H1 (cell line): ENCODE measurements at regions not wholly inside any gene's neighbourhood (a gene's known extent, or its start where the extent isn't known, plus 50 kb on each side); places are given as distances from the start of the nearest gene placed in this dataset.

ENCODE experiments used
- ATF3 ChIP-seq: IDR thresholded peaks from 2 replicates; pipeline ENCODE4 v1.6.1; 2011; ENCODE audit warnings: low read depth, mild to moderate bottlenecking, low read length; ENCODE audit not compliant: insufficient read depth
- CHD2 ChIP-seq: IDR thresholded peaks from 2 replicates; pipeline ENCODE4 v1.6.1; 2012; ENCODE audit warnings: low read length, improper control_type of control experiment
- GTF2F1 ChIP-seq: IDR thresholded peaks from 2 replicates; pipeline ENCODE4 v1.6.1; 2012; ENCODE audit warnings: low read depth, low read length, improper control_type of control experiment, borderline replicate concordance
- MAFK ChIP-seq: IDR thresholded peaks from 2 replicates; pipeline ENCODE4 v1.6.1; 2012; ENCODE audit warnings: low read depth, mild to moderate bottlenecking, improper control_type of control experiment, low read length
- POLR2A ChIP-seq, 2 experiments: IDR thresholded peaks; 1 replicate in 1 of 2; 2 replicates in 1 of 2; pipeline ENCODE4 v1.6.1; 2011; ENCODE audit warnings: low read depth in 2 of 2, low read length in 2 of 2, mild to moderate bottlenecking in 2 of 2; ENCODE audit errors: control extremely low read depth in 1 of 2
- RFX5 ChIP-seq: IDR thresholded peaks from 2 replicates; pipeline ENCODE4 v1.6.1; 2011; ENCODE audit warnings: low read depth, low read length, improper control_type of control experiment, borderline replicate concordance
- SP1 ChIP-seq: IDR thresholded peaks from 2 replicates; pipeline ENCODE4 v1.6.1; 2011; ENCODE audit warnings: low read depth, low read length
- USF2 ChIP-seq: IDR thresholded peaks from 2 replicates; pipeline ENCODE4 v1.6.1; 2011; ENCODE audit warnings: low read length, improper control_type of control experiment

GRCh38 chr22:48889209-48889830, 938.4 kb downstream of the BRD1 start (continued):
- TF ChIP-seq CHD2 (no peak), POLR2A (IDR thresholded peaks at IDR 0.05; ENCODE audit: control extremely low read depth in 1 of 2, low read depth in 2 of 2, low read length in 2 of 2) (no peak), GTF2F1 (no peak), RFX5 (no peak), ATF3 (no peak), MAFK (no peak), USF2 (no peak), SP1 (no peak)
